B cell (primary cell): ENCODE measurements at regions not wholly inside any gene's neighbourhood (a gene's known extent, or its start where the extent isn't known, plus 50 kb on each side); places are given as distances from the start of the nearest gene placed in this dataset.

Experiments used
- ATAC-seq: fragments of 200-7000 bp; cut with Tn5 transposase; one replicate; pipeline ENCODE4 v1.10.0; 2021; ENCODE audit warnings: low read depth, mild to moderate bottlenecking, moderate number of reproducible peaks, moderate library complexity
- CTCF ChIA-PET: fragments of 350-600 bp; sonication (Branson Sonifier 250); formaldehyde crosslinking; loops from one replicate; lab custom pipeline; 2021; ENCODE audit warnings: antibody characterized with exemption, inconsistent platforms; lab: Charles Lee
- POLR2A ChIA-PET: fragments of 350-600 bp; sonication (Branson Sonifier 250); formaldehyde crosslinking; loops from one replicate; lab custom pipeline; 2021; ENCODE audit warnings: antibody characterized with exemption; lab: Charles Lee
- DNase-seq: peaks from one replicate; pipeline ENCODE4 v3.0.0; 2013
- H2AFZ ChIP-seq: 2 replicates; pipeline ENCODE4 v1.6.1; 2012; ENCODE audit warnings: mild to moderate bottlenecking, low read depth, low read length; ENCODE audit not compliant: insufficient read depth, poor library complexity, severe bottlenecking
- H3K27ac ChIP-seq, 2 donors: 1 replicate in 1 of 2; 2 replicates in 1 of 2; pipeline ENCODE4 v1.5.1; 2012 to 2013; ENCODE audit warnings: low read length in 2 of 2, mild to moderate bottlenecking in 2 of 2, moderate library complexity in 1 of 2
- H3K27me3 ChIP-seq, 4 experiments: fragments of 200-600 bp in 1 of 4; sonication (generic) in 1 of 4; replicated peaks in 1 of 4; 1 replicate in 2 of 4; 2 replicates in 2 of 4; pipeline versions ENCODE4 v1.6.1 to v1.7.0; 2013 to 2016; ENCODE audit warnings: low read length in 3 of 4, mild to moderate bottlenecking in 2 of 4, mixed read lengths in 1 of 4, moderate library complexity in 1 of 4; ENCODE audit not compliant: insufficient read depth in 4 of 4, control insufficient read depth in 3 of 4; ENCODE audit errors: control extremely low read depth in 1 of 4
- H3K36me3 ChIP-seq, 2 experiments: replicated peaks in 1 of 2; 1 replicate in 1 of 2; 2 replicates in 1 of 2; pipeline versions ENCODE4 v1.6.1 to v1.7.1; 2013; ENCODE audit warnings: low read length in 1 of 2; ENCODE audit not compliant: insufficient read depth in 2 of 2, control insufficient read depth in 1 of 2; ENCODE audit errors: control extremely low read depth in 1 of 2, extremely low read depth in 1 of 2
- H3K4me1 ChIP-seq, 2 donors: fragments of 200-600 bp in 1 of 2; sonication (generic) in 1 of 2; 1 replicate in 1 of 2; 2 replicates in 1 of 2; pipeline versions ENCODE4 v1.5.1 to v1.6.1; 2013 to 2017; ENCODE audit warnings: low read length in 2 of 2; ENCODE audit not compliant: control insufficient read depth in 2 of 2, insufficient read depth in 2 of 2
- H3K4me2 ChIP-seq: replicated peaks from 2 replicates; pipeline ENCODE3; 2012; ENCODE audit warnings: mild to moderate bottlenecking, low read depth, low read length; ENCODE audit not compliant: poor library complexity, severe bottlenecking
- H3K4me3 ChIP-seq, 5 experiments: fragments of 200-600 bp in 1 of 5; sonication (generic) in 1 of 5; 1 replicate in 3 of 5; 2 replicates in 2 of 5; pipeline versions ENCODE4 v1.5.1 to v1.7.0; 2011 to 2016; ENCODE audit warnings: low read length in 4 of 5, mild to moderate bottlenecking in 4 of 5, low read depth in 2 of 5, control low read depth in 1 of 5, moderate library complexity in 1 of 5; ENCODE audit not compliant: insufficient read depth in 1 of 5; ENCODE audit errors: control extremely low read depth in 1 of 5, extremely low read depth in 1 of 5
- H3K79me2 ChIP-seq: fragments of 200-600 bp; sonication (generic); one replicate; pipeline ENCODE4 v1.6.0; 2016; ENCODE audit warnings: low read length; ENCODE audit not compliant: control insufficient read depth, insufficient read depth
- H3K9ac ChIP-seq: fragments of 200-600 bp; sonication (generic); 2 replicates; pipeline ENCODE4 v1.6.1; 2017; ENCODE audit warnings: mild to moderate bottlenecking, low read length, moderate library complexity
- H3K9me3 ChIP-seq, 3 donors: one replicate each; pipeline versions ENCODE4 v1.6.1 to v1.7.1; 2013; ENCODE audit warnings: low read length in 2 of 3; ENCODE audit not compliant: control insufficient read depth in 2 of 3, insufficient read depth in 1 of 3; ENCODE audit errors: control extremely low read depth in 1 of 3
- H4K20me1 ChIP-seq: 2 replicates; pipeline ENCODE4 v1.6.0; 2012; ENCODE audit warnings: mild to moderate bottlenecking, low read length; ENCODE audit not compliant: insufficient read depth, control insufficient read depth, poor library complexity, severe bottlenecking
- H3K27ac Mint-ChIP-seq: one replicate; pipeline ENCODE4 v1.8.0; 2021; ENCODE audit warnings: mixed read lengths
- H3K27me3 Mint-ChIP-seq: one replicate; pipeline ENCODE4 v1.8.0; 2021; ENCODE audit warnings: mixed read lengths
- H3K4me1 Mint-ChIP-seq: one replicate; pipeline ENCODE4 v1.8.0; 2021; ENCODE audit warnings: mixed read lengths
- H3K4me3 Mint-ChIP-seq: one replicate; pipeline ENCODE4 v1.8.0; 2021; ENCODE audit warnings: mixed read lengths
- H3K9me3 Mint-ChIP-seq: one replicate; pipeline ENCODE4 v1.8.0; 2022; ENCODE audit warnings: mixed read lengths; ENCODE audit not compliant: insufficient read depth
- CTCF ChIP-seq: fragments of 200-600 bp; IDR thresholded peaks from one replicate; pipeline ENCODE4 v1.8.0; 2022; ENCODE audit warnings: antibody characterized with exemption, mild to moderate bottlenecking
- EZH2 ChIP-seq: IDR thresholded peaks from 2 replicates; pipeline ENCODE4 v1.6.1; 2012; ENCODE audit warnings: borderline replicate concordance, low read depth, mild to moderate bottlenecking, moderate library complexity, low read length; ENCODE audit not compliant: insufficient read depth, poor library complexity, severe bottlenecking
- WGBS: methylation state at CpG from one replicate; pipeline ENCODE4 v1.1.5; 2013; ENCODE audit warnings: missing lambda C conversion rate; ENCODE audit not compliant: insufficient coverage; 5-methylcytosine and 5-hydroxymethylcytosine counted together
- intact Hi-C: fragments of 100-400 bp; cut with micrococcal nuclease; formaldehyde crosslinking; loops from one replicate; pipeline ENCODE4 v1.10.0; 2022

DNA sequence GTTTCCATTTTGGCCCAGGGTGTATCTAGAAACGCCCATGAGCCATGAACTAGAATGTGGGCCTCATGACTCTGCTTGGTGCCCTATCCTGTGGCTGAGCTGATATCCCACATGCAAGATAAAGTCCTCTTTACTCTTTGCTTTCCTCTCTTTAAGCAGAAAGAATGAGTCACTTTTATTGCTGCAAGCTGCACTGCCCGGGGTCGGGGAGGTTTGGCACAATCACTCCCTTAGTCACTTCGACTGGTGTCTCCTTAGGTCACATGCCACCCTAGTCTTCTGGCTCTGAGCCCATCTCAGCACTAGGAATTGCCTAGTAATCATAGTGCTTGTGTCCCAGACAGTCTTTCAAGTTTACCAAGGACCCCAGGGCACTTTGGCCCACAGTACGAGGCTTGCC, 75.1 kb upstream of the CXorf66 start:
- Histone ChIP-seq H2AFZ (no peak overlapping the region), H3K4me1 (no peaks in the 10 kb centered on the region), H3K36me3 (no peaks in the 10 kb centered on the region), H3K4me2 (no peak overlapping the region), H3K27me3 (no peaks in the 10 kb centered on the region), H3K9me3 (peaks cover 0 to 10% (median 0%) of the 10 kb centered on the region in 3 donors), H3K27ac (no peak overlapping the region), H4K20me1 (no peaks in the 10 kb centered on the region), H3K4me3 (no peak overlapping the region), H3K9ac (no peak overlapping the region), H3K79me2 (no peaks in the 10 kb centered on the region)
- Mint-ChIP-seq H3K9me3 (peaks cover 2% of the 10 kb centered on the region), H3K27me3 (no peaks in the 10 kb centered on the region), H3K4me3 (no peak overlapping the region), H3K4me1 (no peaks in the 10 kb centered on the region), H3K27ac (no peak overlapping the region)
- intact Hi-C loops, result no loop called here
- ChIA-PET CTCF (no interaction called here), POLR2A (no interaction called here)
- TF ChIP-seq CTCF (no peak), EZH2 (no peak)
- no peak for ATAC-seq
- DNase-seq, result no peak
- WGBS, result 92% methylated on average over 5 of the region's 5 CpGs

- ATAC-seq (no peak), DNase-seq (no peak)
- Histone ChIP-seq H3K4me2 (no peak overlapping the region), H3K4me3 (no peak overlapping the region), H3K9ac (no peak overlapping the region), H2AFZ (no peak overlapping the region), H4K20me1 (no peaks in the 10 kb centered on the region), H3K27me3 (no peaks in the 10 kb centered on the region), H3K79me2 (no peaks in the 10 kb centered on the region), H3K4me1 (no peaks in the 10 kb centered on the region), H3K36me3 (no peaks in the 10 kb centered on the region), H3K27ac (no peak overlapping the region), H3K9me3 (peaks cover 0 to 10% (median 0%) of the 10 kb centered on the region in 3 donors)
- no peak for TF ChIP-seq EZH2
- Mint-ChIP-seq H3K4me3 (no peak overlapping the region), H3K27me3 (no peaks in the 10 kb centered on the region), H3K9me3 (peaks cover 2% of the 10 kb centered on the region), H3K4me1 (no peaks in the 10 kb centered on the region), H3K27ac (no peak overlapping the region)
- CTCF ChIA-PET, result no interaction called here
- intact Hi-C loops, result no loop called here
- POLR2A ChIA-PET, result no interaction called here
Observed at GRCh38 chrX:140038842-140039241, 73.5 kb upstream of the CXorf66 start.
